ENCODE measurements at regions not wholly inside any gene's neighbourhood (a gene's known extent, or its start where the extent isn't known, plus 50 kb on each side); places are given as distances from the start of the nearest gene placed in this dataset.
"Not testable (repeated sequence)": the region's sequence is repeated elsewhere in the genome, so short reads cannot be mapped to it uniquely, and the experiment has no call there.

DNA sequence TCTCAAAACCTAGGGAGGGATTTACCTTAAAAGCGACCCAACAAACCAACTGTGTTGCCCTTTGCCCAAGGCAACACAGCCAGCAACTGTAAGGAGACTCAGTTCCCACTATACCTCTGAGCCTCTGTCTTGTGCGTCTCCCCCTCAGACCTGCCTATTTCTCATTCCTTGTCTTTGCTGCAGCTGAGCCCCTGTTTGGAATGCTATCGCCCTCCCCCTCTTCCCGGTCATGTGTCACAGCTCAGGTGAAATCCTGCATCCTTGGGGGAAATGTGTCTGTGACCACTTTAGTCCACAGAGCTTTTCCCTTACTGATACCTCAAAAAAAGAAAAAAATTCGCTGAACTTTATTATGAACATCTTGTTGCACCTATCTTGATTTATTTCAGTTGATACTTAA, 52.0 kb upstream of the LRIG1 start:
- intact Hi-C loops (cut with micrococcal nuclease), result no loop called here
- no peaks in the 10 kb centered on the region for H3K27me3 ChIP-seq (ENCODE audit: low read depth)
- no peak for DNase-seq
- H3K36me3 ChIP-seq, result no peaks in the 10 kb centered on the region
- no peak overlapping the region for H3K4me3 ChIP-seq
- H3K27ac ChIP-seq (replicated peaks), result no peak overlapping the region
- no peaks in the 10 kb centered on the region for H3K9me3 ChIP-seq (replicated peaks)
- no peaks in the 10 kb centered on the region for H3K4me1 ChIP-seq
- TF ChIP-seq, protein P1, sequence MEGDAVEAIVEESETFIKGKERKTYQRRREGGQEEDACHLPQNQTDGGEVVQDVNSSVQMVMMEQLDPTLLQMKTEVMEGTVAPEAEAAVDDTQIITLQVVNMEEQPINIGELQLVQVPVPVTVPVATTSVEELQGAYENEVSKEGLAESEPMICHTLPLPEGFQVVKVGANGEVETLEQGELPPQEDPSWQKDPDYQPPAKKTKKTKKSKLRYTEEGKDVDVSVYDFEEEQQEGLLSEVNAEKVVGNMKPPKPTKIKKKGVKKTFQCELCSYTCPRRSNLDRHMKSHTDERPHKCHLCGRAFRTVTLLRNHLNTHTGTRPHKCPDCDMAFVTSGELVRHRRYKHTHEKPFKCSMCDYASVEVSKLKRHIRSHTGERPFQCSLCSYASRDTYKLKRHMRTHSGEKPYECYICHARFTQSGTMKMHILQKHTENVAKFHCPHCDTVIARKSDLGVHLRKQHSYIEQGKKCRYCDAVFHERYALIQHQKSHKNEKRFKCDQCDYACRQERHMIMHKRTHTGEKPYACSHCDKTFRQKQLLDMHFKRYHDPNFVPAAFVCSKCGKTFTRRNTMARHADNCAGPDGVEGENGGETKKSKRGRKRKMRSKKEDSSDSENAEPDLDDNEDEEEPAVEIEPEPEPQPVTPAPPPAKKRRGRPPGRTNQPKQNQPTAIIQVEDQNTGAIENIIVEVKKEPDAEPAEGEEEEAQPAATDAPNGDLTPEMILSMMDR (IDR thresholded peaks at IDR 0.05; ENCODE audit: borderline replicate concordance), result no peak

DNA sequence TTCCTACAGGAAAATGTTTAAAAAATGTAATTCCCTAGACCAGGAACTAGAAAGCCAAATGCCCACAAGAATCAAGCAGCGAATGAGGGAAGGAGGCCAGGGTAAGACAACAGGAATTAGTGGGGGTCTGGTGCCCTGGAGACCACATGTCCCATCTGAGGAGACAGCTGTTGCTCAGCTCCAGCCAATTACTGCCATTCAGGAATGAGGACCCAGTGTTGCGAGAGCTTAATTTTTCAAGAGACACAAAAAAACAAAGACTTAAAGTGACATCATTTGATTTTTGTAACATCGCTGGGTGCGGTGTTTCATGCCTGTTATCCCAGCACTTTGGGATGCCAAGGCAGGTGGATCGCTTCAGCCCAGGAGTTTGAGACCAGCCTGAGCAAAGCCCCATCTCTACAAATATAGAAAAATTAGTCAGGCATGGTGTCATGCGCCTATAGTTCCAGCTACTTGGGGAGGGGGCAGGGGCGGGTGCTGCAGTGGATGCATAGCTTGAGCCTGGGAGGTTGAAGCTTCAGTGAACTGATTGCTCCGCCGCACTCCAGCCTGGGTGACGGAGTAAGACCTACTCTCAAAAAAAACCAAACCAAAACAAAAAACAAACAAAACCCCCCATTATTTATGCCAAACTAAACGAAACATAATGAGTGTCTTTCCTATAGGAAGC, 52.8 kb upstream of the LRIG1 start:
- Histone ChIP-seq H3K36me3 (no peaks in the 10 kb centered on the region), H3K27ac (replicated peaks) (no peak overlapping the region), H3K27me3 (ENCODE audit: low read depth) (no peaks in the 10 kb centered on the region), H3K4me3 (no peak overlapping the region), H3K9me3 (replicated peaks) (no peaks in the 10 kb centered on the region), H3K4me1 (no peaks in the 10 kb centered on the region)
- DNase-seq, result no peak
- TF ChIP-seq, protein P1 (IDR thresholded peaks at IDR 0.05; ENCODE audit: borderline replicate concordance), result no peak
- intact Hi-C loops (cut with micrococcal nuclease), result no loop called here

DNA sequence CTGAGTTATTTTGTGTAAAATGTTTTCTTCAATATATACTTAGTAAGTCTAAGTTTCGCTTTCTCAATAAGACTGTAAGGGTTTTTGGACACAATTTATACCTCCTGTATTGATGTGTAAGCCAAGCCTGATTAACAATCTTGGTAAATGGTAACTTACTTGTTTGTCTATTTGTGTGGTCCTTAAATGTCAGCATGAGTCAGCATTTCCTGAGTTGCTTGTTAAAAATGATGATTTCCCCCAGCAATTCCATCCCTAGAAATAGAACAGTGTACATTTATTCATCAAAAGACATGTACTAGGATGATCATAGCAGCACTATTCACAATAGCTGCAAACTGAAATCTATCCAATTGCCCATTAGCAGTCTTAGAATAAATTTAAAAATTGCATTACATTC, 53.4 kb upstream of the LRIG1 start:
- no peak overlapping the region for H3K27ac ChIP-seq (replicated peaks)
- no peaks in the 10 kb centered on the region for H3K9me3 ChIP-seq (replicated peaks)
- no peak for DNase-seq
- H3K27me3 ChIP-seq (ENCODE audit: low read depth), result no peaks in the 10 kb centered on the region
- no peaks in the 10 kb centered on the region for H3K36me3 ChIP-seq
- no peaks in the 10 kb centered on the region for H3K4me1 ChIP-seq
- TF ChIP-seq, protein P1 (IDR thresholded peaks at IDR 0.05; ENCODE audit: borderline replicate concordance), result no peak
- H3K4me3 ChIP-seq, result no peak overlapping the region
- intact Hi-C loops (cut with micrococcal nuclease), result no loop called here

DNA sequence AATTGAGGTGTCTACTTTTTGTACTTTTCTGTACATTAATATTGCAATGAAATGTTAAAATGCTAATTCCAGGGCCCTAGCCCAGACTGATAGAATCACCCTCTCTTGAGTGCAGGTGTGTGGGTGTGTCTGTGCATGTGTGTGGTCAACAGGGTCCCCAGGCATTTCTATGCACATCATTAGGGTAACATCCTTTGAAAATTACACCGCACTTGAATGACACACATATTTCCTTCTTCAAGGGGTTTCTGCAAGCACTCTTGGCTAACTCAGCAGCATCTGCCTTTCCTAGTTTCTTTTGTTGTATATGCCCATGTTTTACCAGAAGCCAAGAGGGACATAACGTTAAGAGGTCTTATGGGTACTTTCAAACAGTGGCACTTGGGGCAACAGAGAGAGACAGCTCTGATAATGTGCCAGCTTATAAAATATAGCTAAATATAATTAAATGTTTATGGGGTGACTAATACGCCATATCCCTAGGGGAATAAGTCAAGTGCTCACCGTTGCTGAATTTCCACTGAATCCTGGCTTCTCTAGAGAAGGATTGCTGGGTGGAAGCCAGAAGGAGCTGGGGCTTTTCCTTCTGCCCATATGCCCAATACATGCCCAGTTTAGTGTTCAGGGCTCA, 54.5 kb upstream of the LRIG1 start:
- Histone ChIP-seq H3K9me3 (replicated peaks) (no peaks in the 10 kb centered on the region), H3K27ac (replicated peaks) (no peak overlapping the region)

DNA sequence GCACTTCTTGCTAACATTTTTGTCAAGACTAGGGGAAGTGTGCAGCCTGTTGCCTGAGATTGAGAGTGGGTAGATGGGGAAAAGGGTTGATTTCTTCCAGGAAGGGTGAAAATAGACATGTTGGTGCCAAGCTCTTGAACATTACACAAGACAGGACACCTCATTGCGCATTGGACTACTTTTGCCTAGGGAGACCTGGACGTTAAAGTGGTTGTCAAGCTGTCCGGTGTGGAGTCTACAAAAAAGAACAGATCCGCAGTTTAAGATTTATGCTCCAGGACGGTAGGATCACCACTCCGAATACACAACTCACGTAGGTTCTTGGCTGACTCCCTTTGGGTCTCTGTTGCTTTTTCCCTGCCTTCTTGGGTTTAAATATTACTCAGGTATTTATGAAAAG, 56.3 kb upstream of the LRIG1 start:
- intact Hi-C loops (cut with micrococcal nuclease), result no loop called here
- TF ChIP-seq, protein P1 (IDR thresholded peaks at IDR 0.05; ENCODE audit: borderline replicate concordance), result no peak
- Histone ChIP-seq H3K27ac (replicated peaks) (no peak overlapping the region), H3K4me1 (no peaks in the 10 kb centered on the region), H3K36me3 (no peaks in the 10 kb centered on the region), H3K27me3 (ENCODE audit: low read depth) (no peaks in the 10 kb centered on the region), H3K4me3 (no peak overlapping the region), H3K9me3 (replicated peaks) (no peaks in the 10 kb centered on the region)
- no peak for DNase-seq

More for the DNA sequence above, 54.5 kb upstream of the LRIG1 start:
- Histone ChIP-seq H3K4me3 (no peak overlapping the region), H3K27me3 (ENCODE audit: low read depth) (no peaks in the 10 kb centered on the region), H3K4me1 (no peaks in the 10 kb centered on the region), H3K36me3 (no peaks in the 10 kb centered on the region)
- TF ChIP-seq, protein P1 (IDR thresholded peaks at IDR 0.05; ENCODE audit: borderline replicate concordance), result no peak
- intact Hi-C loops (cut with micrococcal nuclease), result no loop called here
- DNase-seq, result no peak

DNA sequence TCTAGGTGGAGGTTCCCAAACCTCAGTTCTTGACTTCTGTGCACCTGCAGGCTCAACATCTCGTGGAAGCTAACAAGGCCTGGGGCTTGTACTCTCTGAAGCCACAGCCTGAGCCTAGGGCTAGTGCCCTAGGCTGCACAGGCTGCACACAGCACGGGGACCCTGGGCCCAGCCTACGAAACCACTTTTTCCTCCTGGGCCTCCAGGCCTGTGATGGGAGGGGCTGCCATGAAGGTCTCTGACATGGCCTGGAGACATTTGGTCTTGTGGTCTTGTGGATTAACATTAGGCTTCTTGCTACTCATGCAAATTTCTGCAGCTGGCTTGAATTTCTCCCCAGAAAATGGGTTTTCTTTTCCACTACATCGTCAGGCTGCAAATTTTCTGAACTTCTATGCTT, 59.1 kb upstream of the LRIG1 start:
- intact Hi-C loops (cut with micrococcal nuclease); H3K4me3 ChIP-seq; H3K9me3 ChIP-seq (replicated peaks); H3K27me3 ChIP-seq (ENCODE audit: low read depth); H3K27ac ChIP-seq (replicated peaks); H3K36me3 ChIP-seq; H3K4me1 ChIP-seq; DNase-seq: not testable (repeated sequence)

Measured in left ventricle myocardium inferior (tissue), 1 donor.